Retinal pigment epithelial cell (primary cell): ENCODE measurements at regions not wholly inside any gene's neighbourhood (a gene's known extent, or its start where the extent isn't known, plus 50 kb on each side); places are given as distances from the start of the nearest gene placed in this dataset.

ENCODE experiments used
- DNase-seq: peaks from one replicate; pipeline ENCODE4 v3.0.0-alpha.2; 2010; ENCODE audit warnings: low read depth
- H3K4me3 ChIP-seq: 2 replicates; pipeline ENCODE4 v1.5.1; 2011; ENCODE audit warnings: mild to moderate bottlenecking, low read length, control low read depth, moderate library complexity
- CTCF ChIP-seq: conservative IDR thresholded peaks from 2 replicates; pipeline ENCODE4 v1.5.1; 2011; ENCODE audit warnings: low read depth, low read length, control low read depth, inconsistent platforms

- H3K4me3 ChIP-seq: no peak overlapping the region
- no peak for DNase-seq
- TF ChIP-seq CTCF: no peak
These were observed 81.4 kb downstream of the BBS10 start for GRCh38 chr12:76266797-76267196.

- TF ChIP-seq CTCF: no peak
- DNase-seq: no peak
- no peak overlapping the region for H3K4me3 ChIP-seq
These were observed 82.6 kb downstream of the BBS10 start for GRCh38 chr12:76265424-76266180.

GRCh38 chr12:76264611-76265012, 83.6 kb downstream of the BBS10 start:
- no peak for TF ChIP-seq CTCF
- no peak overlapping the region for H3K4me3 ChIP-seq
- DNase-seq: no peak

- no peak for TF ChIP-seq CTCF
- H3K4me3 ChIP-seq: no peak overlapping the region
- DNase-seq: no peak
These were observed 84.5 kb downstream of the BBS10 start for GRCh38 chr12:76263696-76264095.

- no peak for TF ChIP-seq CTCF
- no peak for DNase-seq
- no peak overlapping the region for H3K4me3 ChIP-seq
These were observed 87.8 kb downstream of the BBS10 start for GRCh38 chr12:76260390-76260748.

GRCh38 chr12:76259660-76260389, 88.4 kb downstream of the BBS10 start:
- H3K4me3 ChIP-seq: no peak overlapping the region
- no peak for DNase-seq
- TF ChIP-seq CTCF: no peak

GRCh38 chr12:76259106-76259505, 89.1 kb downstream of the BBS10 start:
- H3K4me3 ChIP-seq: no peak overlapping the region
- TF ChIP-seq CTCF: no peak
- DNase-seq: no peak
